CD4-positive, alpha-beta T cell treated with Interleukin-12 subunit alpha and Interleukin-12 subunit beta, for 1 hour (primary cell): ENCODE measurements at regions not wholly inside any gene's neighbourhood (a gene's known extent, or its start where the extent isn't known, plus 50 kb on each side); places are given as distances from the start of the nearest gene placed in this dataset.
A peak's percentile ranks its signal among the peaks of the same experiment; 100 is the strongest.
"Not testable (repeated sequence)": the region's sequence is repeated elsewhere in the genome, so short reads cannot be mapped to it uniquely, and the experiment has no call there.

Source experiments
- DNase-seq: peaks from one replicate; pipeline ENCODE4 v3.0.0-alpha.2; 2020

GRCh38 chr3:18234717-18235335 is 190.3 kb downstream of the SATB1 start:
- DNase-seq: no peak

- no peak for DNase-seq
Observed at GRCh38 chr3:18233987-18234716, 191.0 kb downstream of the SATB1 start.

GRCh38 chr3:18232317-18232716 is 192.8 kb downstream of the SATB1 start:
- no peak for DNase-seq

GRCh38 chr3:18228060-18228459 is 197.1 kb downstream of the SATB1 start:
- DNase-seq: no peak

GRCh38 chr3:18225709-18226108 is 199.4 kb downstream of the SATB1 start:
- DNase-seq: no peak

- DNase-seq: no peak
Observed at GRCh38 chr3:18224426-18224825, 200.7 kb downstream of the SATB1 start.

- DNase-seq: no peak
Observed at GRCh38 chr3:18223974-18224373, 201.2 kb downstream of the SATB1 start.

- DNase-seq: no peak
Observed at GRCh38 chr3:18223571-18223970, 201.6 kb downstream of the SATB1 start.

GRCh38 chr3:18222686-18223085 is 202.5 kb downstream of the SATB1 start:
- no peak for DNase-seq

- DNase-seq: no peak
Observed at GRCh38 chr3:18217507-18218174, 207.5 kb downstream of the SATB1 start.

GRCh38 chr3:18216996-18217395 is 208.1 kb downstream of the SATB1 start:
- DNase-seq: no peak

GRCh38 chr3:18215639-18216038 is 209.5 kb downstream of the SATB1 start:
- DNase-seq: no peak

GRCh38 chr3:18211116-18211515 is 214.0 kb downstream of the SATB1 start:
- no peak for DNase-seq

- DNase-seq: peak; percentile 4
Observed at GRCh38 chr3:18208856-18209255, 216.3 kb downstream of the SATB1 start.

- DNase-seq: no peak
Observed at GRCh38 chr3:18208091-18208490, 217.0 kb downstream of the SATB1 start.

- no peak for DNase-seq
Observed at GRCh38 chr3:18207226-18207625, 217.9 kb downstream of the SATB1 start.

GRCh38 chr3:18205701-18206100 is 219.4 kb downstream of the SATB1 start:
- DNase-seq: not testable (repeated sequence)

- no peak for DNase-seq
Observed at GRCh38 chr3:18201315-18201714, 223.8 kb downstream of the SATB1 start.

GRCh38 chr3:18199757-18200156 is 225.4 kb downstream of the SATB1 start:
- no peak for DNase-seq

- DNase-seq: no peak
Observed at GRCh38 chr3:18195836-18196235, 229.3 kb downstream of the SATB1 start.

GRCh38 chr3:18194431-18194830 is 230.7 kb downstream of the SATB1 start:
- DNase-seq: no peak

- no peak for DNase-seq
Observed at GRCh38 chr3:18190646-18191045, 234.5 kb downstream of the SATB1 start.

GRCh38 chr3:18189282-18190050 is 235.7 kb downstream of the SATB1 start:
- DNase-seq: no peak
